ENCODE measurements at regions not wholly inside any gene's neighbourhood (a gene's known extent, or its start where the extent isn't known, plus 50 kb on each side); places are given as distances from the start of the nearest gene placed in this dataset.
"Not testable (repeated sequence)": the region's sequence is repeated elsewhere in the genome, so short reads cannot be mapped to it uniquely, and the experiment has no call there.

GRCh38 chr6:120826253-120826652 is 508.0 kb downstream of the TBC1D32 start:
- DNase-seq (ENCODE audit: low read depth in 2 of 2, low spot score in 1 of 2), result no peak

DNA sequence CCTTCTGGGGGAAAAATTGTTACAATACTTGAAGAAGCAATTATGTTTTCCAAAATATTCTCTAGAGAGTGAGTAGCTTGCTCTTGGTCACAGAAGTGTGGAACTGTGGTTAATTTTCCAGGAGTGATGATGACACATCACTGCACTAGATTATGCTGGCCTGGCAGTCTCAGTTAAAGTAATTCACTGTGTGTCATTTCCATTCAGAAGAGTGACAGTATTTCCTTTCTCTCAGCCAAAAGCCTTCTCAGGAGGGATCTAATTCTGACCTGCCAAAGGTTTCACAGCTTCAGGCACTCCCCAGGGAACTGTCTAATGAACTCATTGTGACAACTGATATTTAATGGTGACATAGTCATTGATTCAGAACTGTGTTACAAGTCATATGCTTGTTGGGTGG is 517.5 kb downstream of the TBC1D32 start:
- no peak for DNase-seq (ENCODE audit: low read depth in 2 of 2, low spot score in 1 of 2)

GRCh38 chr6:120805276-120805675 is 529.0 kb downstream of the TBC1D32 start:
- no peak for DNase-seq (ENCODE audit: low read depth in 2 of 2, low spot score in 1 of 2)

DNA sequence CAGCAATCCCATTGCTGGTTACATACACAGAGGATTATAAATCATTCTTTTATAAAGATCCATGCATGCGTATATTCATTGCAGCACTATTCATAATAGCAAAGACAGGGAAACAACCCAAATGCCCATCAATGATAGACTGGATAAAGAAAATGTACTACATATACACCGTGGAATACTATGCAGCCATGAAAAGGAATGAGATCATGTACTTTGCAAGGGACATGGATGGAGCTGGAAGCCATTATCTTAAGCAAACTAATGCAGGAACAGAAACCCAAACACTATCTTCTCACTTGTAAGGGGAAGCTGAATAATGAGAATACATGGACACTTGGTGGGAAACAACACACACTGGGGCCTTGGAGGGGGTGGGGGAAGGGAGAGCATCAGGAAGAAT is 529.7 kb downstream of the TBC1D32 start:
- DNase-seq (ENCODE audit: low read depth in 2 of 2, low spot score in 1 of 2), result no peak

- no peak for DNase-seq (ENCODE audit: low read depth in 2 of 2, low spot score in 1 of 2)
These were observed 547.6 kb downstream of the TBC1D32 start for GRCh38 chr6:120786682-120787081.

DNA sequence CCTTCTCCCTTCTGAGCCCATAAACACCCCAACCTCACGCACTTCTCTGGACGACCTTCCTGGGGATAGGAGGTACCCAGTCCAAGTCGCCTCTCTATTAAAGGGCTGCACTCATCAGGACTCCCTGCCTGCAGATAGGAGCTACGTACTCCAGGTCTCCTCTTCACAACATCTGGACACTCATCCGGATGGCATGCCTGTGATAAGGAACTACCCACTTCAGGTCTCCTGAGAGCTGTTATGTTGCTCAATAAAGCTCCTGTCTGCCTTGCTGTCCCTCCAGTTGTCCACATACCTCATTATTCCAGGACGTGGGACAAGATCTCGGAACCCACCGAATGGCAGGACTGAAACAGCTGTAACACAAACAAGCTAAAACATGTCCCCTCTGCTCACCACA is 548.0 kb downstream of the TBC1D32 start:
- DNase-seq (ENCODE audit: low read depth in 2 of 2, low spot score in 1 of 2), result no peak

DNA sequence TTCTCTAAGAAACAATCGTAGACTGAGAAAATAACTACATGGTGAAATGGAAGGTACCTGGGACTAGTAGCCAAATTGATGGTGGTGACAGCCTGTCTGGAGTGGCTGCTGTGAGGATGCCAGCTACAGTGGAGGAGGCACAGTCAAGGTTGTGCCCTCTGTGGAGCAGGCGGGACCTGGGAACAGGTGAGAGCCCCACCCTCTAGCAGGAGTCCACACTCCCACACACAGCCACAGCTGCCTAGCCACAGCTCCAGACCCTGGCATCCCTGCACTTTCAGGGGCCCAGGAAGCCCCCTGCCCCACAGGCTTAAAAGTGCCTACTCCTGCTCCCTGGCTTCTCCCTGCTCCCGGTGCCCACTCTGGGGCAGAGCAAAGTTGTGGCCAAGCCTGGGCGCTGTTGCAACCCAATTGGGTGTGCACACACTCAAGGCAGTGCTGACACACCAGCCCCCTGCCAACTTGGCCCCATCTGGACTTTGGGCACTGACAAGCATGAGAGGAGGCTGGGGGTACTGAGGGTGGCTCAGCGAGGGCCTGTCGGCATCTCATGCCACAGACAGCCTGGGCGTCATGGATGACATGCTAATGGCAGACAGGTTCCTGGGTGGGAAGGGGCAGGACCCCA is 548.7 kb downstream of the TBC1D32 start:
- no peak for DNase-seq (ENCODE audit: low read depth in 2 of 2, low spot score in 1 of 2)

DNA sequence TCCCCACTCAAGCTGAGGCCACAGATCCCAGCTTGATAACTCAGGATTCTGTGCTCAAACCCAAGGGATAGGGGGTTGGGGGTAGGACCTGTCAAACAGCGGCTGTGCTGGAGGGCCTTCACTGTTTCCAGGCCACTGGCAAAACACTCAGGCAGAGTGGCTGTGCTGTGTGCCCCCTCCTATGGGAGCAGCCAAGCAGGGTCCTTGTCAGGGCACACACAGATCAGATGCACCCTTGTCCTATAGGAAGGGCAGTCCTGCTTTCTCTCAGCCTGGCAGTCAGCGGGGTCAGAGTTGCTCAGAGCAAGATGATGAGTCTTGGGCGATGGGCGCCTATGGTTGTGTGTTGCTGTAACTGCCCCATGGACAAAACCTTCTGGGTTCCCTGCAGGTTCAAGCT is 554.8 kb downstream of the TBC1D32 start:
- no peak for DNase-seq (ENCODE audit: low read depth in 2 of 2, low spot score in 1 of 2)

- no peak for DNase-seq (ENCODE audit: low read depth in 2 of 2, low spot score in 1 of 2)
These were observed 558.6 kb downstream of the TBC1D32 start for GRCh38 chr6:120775698-120776097.

DNA sequence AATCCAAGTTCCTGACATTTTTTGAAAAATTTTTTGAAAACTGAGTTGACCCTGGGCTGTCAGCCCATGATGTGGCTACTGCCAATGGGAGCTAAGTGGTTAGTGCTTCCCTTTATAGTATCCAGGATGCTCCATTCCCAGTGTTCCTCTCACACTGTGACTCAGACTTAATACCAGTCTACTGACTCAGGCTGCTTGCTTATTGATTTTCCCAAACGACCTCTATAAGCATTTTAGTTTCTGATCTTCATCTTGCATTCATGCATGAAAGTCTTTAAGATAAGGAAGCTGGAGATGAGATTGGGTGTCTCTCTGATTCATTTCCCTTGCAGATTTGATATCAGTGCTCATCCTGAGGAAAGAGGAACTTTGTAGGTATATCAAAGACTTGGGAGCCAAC is 560.0 kb downstream of the TBC1D32 start:
- DNase-seq (ENCODE audit: low read depth in 2 of 2, low spot score in 1 of 2), result no peak

- DNase-seq (ENCODE audit: low read depth in 2 of 2, low spot score in 1 of 2), result no peak
These were observed 563.3 kb downstream of the TBC1D32 start for GRCh38 chr6:120771019-120771418.

DNA sequence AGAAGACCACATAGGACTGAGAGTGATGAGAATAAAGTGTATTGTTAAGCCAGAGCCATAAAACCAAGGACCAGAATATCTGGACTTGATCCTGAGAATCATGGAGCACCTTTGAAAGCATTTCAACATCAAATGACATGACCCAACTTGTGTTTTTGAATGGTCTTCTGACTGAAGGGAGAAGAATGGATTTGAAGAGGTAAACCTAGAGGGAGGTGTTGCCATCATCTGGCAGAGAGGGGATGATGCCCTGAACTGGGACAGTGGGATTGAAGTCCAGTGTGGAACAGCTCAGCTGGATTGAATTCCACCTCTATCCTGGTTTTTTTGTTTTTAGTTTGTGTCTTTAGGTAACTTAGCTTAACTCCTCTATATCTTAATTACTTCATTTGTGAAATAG is 570.0 kb downstream of the TBC1D32 start:
- DNase-seq (ENCODE audit: low read depth in 2 of 2, low spot score in 1 of 2), result no peak

GRCh38 chr6:120759570-120759969 is 574.7 kb downstream of the TBC1D32 start:
- DNase-seq (ENCODE audit: low read depth in 2 of 2, low spot score in 1 of 2), result no peak

- DNase-seq (ENCODE audit: low read depth in 2 of 2, low spot score in 1 of 2), result not testable (repeated sequence)
These were observed 585.7 kb downstream of the TBC1D32 start for GRCh38 chr6:120748574-120748973.

GRCh38 chr6:120736740-120737139 is 597.5 kb downstream of the TBC1D32 start:
- no peak for DNase-seq (ENCODE audit: low read depth in 2 of 2, low spot score in 1 of 2)

DNA sequence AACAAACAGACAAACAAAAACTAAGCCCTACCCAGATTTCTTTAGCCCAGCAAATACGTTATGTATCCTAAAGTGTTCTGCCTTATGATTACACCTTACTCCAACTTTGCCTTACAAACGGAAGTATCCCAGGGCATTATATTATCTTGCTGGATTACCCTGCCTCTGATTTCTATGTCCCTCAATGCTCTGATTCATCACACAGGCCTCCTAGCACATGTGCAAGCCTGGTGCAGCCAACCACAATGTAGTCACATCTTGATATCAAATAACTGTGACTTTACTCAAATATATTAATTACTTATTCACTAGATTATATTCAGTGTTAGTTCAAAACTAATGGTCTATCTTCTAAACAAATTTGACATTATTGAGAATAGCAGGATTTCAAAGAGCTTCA is 598.6 kb downstream of the TBC1D32 start:
- DNase-seq (ENCODE audit: low read depth in 2 of 2, low spot score in 1 of 2), result no peak

DNA sequence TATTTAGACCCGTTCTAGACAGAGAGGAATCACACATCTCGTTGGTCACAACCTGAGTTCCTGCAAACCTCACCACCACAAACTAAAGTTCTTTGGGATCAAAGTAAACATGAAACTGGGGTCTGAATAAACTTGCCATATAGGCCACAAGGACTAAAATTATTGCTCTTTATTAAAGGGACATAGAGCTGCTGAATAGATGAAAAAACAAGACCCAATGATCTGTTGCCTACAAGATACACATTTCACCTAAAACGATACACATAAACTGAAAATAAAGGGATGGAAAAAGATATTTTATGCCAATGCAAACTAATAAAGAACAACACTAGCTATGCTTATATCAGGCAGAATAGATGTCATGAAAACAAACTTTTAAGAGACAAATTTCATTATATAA is 623.0 kb downstream of the TBC1D32 start:
- no peak for DNase-seq (ENCODE audit: low read depth in 2 of 2, low spot score in 1 of 2)

DNA sequence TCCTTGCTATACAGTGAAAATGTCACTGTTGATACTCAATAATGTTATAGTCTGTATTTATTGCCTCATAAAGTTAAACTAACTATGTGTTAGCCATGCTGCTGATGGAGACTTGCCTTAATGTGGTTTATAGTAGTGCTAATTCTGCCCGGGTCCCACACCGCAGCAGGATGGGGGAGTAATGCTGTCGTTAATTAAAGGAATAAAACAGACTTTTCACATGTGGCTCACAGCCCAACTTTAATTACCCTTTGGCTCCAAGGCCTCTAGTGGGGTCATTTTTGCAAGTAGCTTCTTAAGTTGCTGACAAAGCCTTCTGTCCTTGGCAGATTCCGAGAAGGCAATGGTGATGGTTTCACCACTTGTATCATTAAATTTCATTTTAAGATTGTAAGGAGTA is 634.3 kb downstream of the TBC1D32 start:
- DNase-seq (ENCODE audit: low read depth in 2 of 2, low spot score in 1 of 2), result no peak

- no peak for DNase-seq (ENCODE audit: low read depth in 2 of 2, low spot score in 1 of 2)
These were observed 647.8 kb downstream of the TBC1D32 start for GRCh38 chr6:120686492-120686891.

DNA sequence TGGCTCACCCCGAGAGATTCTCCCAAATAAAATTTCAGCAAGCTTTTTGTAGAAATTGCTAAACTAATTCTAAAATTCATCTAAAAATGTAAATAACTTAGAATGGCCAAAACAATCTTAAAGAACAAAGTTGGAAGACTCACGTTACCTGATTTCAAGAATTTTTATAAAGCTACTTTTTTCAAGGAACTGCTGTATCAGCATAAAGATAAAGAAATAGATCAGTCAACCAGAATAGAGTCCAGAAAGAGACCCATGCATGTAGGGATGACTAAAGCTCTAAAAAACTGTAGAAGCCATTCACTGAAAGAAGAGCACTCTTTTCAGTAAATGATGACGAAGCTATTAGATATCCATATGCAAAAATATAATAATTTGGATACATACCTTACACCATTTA is 652.1 kb downstream of the TBC1D32 start:
- no peak for DNase-seq (ENCODE audit: low read depth in 2 of 2, low spot score in 1 of 2)

DNA sequence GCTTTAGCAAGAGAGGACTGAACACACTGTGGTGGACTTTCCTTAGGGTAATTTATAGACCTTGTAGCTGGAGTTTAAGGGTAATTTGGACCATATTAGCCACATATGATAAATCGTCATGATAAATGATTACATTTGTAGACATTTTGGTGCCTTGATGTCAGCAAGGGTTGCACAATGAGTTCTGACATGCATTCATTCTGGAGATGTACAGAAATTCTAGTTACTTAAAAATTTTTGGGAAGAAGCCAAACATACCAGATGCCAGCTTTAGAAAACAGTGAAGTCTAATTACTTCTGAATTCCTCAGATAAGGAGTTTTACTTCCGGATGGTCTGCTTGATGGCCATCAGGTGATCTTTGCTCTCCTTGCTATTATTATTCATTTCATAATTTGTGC is 653.1 kb downstream of the TBC1D32 start:
- DNase-seq (ENCODE audit: low read depth in 2 of 2, low spot score in 1 of 2), result no peak

- DNase-seq (ENCODE audit: low read depth in 2 of 2, low spot score in 1 of 2), result no peak
These were observed 658.4 kb downstream of the TBC1D32 start for GRCh38 chr6:120675886-120676285.

DNA sequence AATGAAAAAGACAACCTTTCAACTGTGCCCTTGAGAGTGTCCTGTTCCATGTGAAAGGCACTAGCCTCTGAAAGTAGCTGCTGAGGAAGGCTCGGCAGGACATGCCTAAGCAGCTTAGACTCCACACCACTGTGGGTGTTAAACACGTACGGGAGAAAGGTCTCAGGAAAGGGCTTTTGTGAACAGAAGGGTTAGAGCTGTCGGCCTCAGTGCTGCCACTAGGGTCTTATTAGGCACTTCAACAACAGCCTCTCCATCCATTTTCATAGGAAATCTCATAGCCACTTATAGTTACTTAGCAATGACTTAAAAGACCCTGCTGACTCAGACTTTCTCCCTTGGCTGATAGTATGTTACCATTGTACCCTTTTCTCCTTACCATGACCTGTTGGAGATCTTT is 662.8 kb downstream of the TBC1D32 start:
- DNase-seq (ENCODE audit: low read depth in 2 of 2, low spot score in 1 of 2), result no peak

DNA sequence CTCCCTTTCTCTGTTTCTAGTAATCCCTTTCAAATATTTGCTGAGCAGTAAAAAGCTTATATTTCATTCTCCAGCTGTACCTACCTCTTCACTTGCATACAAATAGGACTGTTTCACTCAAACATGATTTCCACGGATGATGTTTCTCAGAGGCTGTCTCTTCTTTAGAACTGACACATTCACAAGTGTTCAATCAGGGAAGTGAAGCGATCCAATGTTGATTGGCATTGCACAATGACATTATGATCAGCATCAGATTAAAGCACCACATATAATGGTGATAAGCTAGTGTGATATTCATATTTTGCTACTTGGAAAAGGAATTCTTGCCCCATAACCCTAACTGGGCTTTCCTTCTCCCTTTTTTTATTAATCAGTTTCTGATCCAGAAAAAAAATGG is 681.8 kb downstream of the TBC1D32 start:
- DNase-seq (ENCODE audit: low read depth in 2 of 2, low spot score in 1 of 2), result no peak

Measured in stimulated activated CD8-positive, alpha-beta memory T cell treated with anti-CD3 and anti-CD28 coated beads, Interleukin-4, amount 100 ng/mL, for 1 hour (primary cell).